IMR-90 (cell line): ENCODE measurements at regions not wholly inside any gene's neighbourhood (a gene's known extent, or its start where the extent isn't known, plus 50 kb on each side); places are given as distances from the start of the nearest gene placed in this dataset.

Experiments
- ATAC-seq: fragments of 200-7000 bp; cut with Tn5 transposase; 2 replicates; pipeline ENCODE4 v1.9.1; 2020; ENCODE audit warnings: low read depth, mild to moderate bottlenecking, moderate library complexity
- BruUV-seq: library from RNA; stranded (reverse); fragments of 400-500 nt; replicated peaks from 2 replicates; lab custom pipeline; 2021; lab: Mats Ljungman, UMichigan
- CTCF ChIA-PET: fragments of 300-600 bp; formaldehyde crosslinking; extraction: SDS; loops from one replicate; lab custom pipeline; 2021; ENCODE audit warnings: antibody characterized with exemption; lab: Yijun Ruan, JAX
- POLR2A ChIA-PET: fragments of 300-600 bp; sonication (Branson Sonifier 250); formaldehyde crosslinking; loops from one replicate; lab custom pipeline; 2022; ENCODE audit warnings: antibody characterized with exemption; ENCODE audit not compliant: unreplicated experiment; lab: Charles Lee
- DNase-seq: peaks from one replicate; pipeline ENCODE4 v3.0.0; 2013
- H2AFZ ChIP-seq: replicated peaks from 2 replicates; pipeline ENCODE3; 2013; ENCODE audit warnings: low read length, mild to moderate bottlenecking; ENCODE audit not compliant: poor library complexity
- H2AK5ac ChIP-seq: 2 replicates; pipeline ENCODE4 v1.6.1; 2013; ENCODE audit warnings: low read depth, low read length, inconsistent platforms
- H2AK9ac ChIP-seq: replicated peaks from 2 replicates; pipeline ENCODE3; 2013; ENCODE audit warnings: mild to moderate bottlenecking, low read depth, low read length, moderate library complexity; ENCODE audit not compliant: poor library complexity
- H2BK120ac ChIP-seq: 2 replicates; pipeline ENCODE4 v1.6.1; 2013; ENCODE audit warnings: low read depth, low read length, inconsistent platforms
- H2BK15ac ChIP-seq: 3 replicates; pipeline ENCODE4 v1.6.1; 2013; ENCODE audit warnings: low read depth, low read length, inconsistent platforms
- H2BK20ac ChIP-seq: 2 replicates; pipeline ENCODE4 v1.6.1; 2013; ENCODE audit warnings: low read depth, mild to moderate bottlenecking, inconsistent platforms, low read length, moderate library complexity
- H2BK5ac ChIP-seq: 2 replicates; pipeline ENCODE4 v1.6.1; 2013; ENCODE audit warnings: mild to moderate bottlenecking, low read depth, low read length, inconsistent platforms; ENCODE audit not compliant: poor library complexity, severe bottlenecking
- H3K14ac ChIP-seq: replicated peaks from 2 replicates; pipeline ENCODE4 v1.6.1; 2013; ENCODE audit warnings: low read depth, low read length, inconsistent platforms
- H3K18ac ChIP-seq: 2 replicates; pipeline ENCODE4 v1.6.1; 2013; ENCODE audit warnings: low read depth, low read length, control low read depth
- H3K23ac ChIP-seq: 2 replicates; pipeline ENCODE4 v1.6.1; 2013; ENCODE audit warnings: low read depth, low read length, inconsistent platforms
- H3K27ac ChIP-seq: 2 replicates; pipeline ENCODE4 v1.5.1; 2013; ENCODE audit warnings: mild to moderate bottlenecking, control low read depth, low read length; ENCODE audit not compliant: insufficient read depth
- H3K27me3 ChIP-seq: 2 replicates; pipeline ENCODE4 v1.6.1; 2013; ENCODE audit warnings: low read length; ENCODE audit not compliant: control insufficient read depth, insufficient read depth
- H3K36me3 ChIP-seq: 2 replicates; pipeline ENCODE4 v1.6.1; 2013; ENCODE audit warnings: low read length, mixed read lengths; ENCODE audit not compliant: control insufficient read depth, insufficient read depth
- H3K4ac ChIP-seq: 2 replicates; pipeline ENCODE4 v1.6.1; 2013; ENCODE audit warnings: low read depth, low read length, inconsistent platforms
- H3K4me1 ChIP-seq: 2 replicates; pipeline ENCODE4 v1.6.1; 2013; ENCODE audit warnings: low read length, mixed read lengths; ENCODE audit not compliant: control insufficient read depth, insufficient read depth
- H3K4me2 ChIP-seq: 2 replicates; pipeline ENCODE4 v1.6.1; 2013; ENCODE audit warnings: low read depth, mild to moderate bottlenecking, control low read depth, low read length, moderate library complexity
- H3K4me3 ChIP-seq: 2 replicates; pipeline ENCODE4 v1.5.1; 2013; ENCODE audit warnings: low read depth, mild to moderate bottlenecking, control low read depth, low read length, moderate library complexity; ENCODE audit not compliant: insufficient read depth
- H3K56ac ChIP-seq: 2 replicates; pipeline ENCODE4 v1.6.1; 2013; ENCODE audit warnings: low read length, inconsistent platforms; ENCODE audit not compliant: insufficient read depth; ENCODE audit errors: extremely low read depth
- H3K79me1 ChIP-seq, 2 experiments: 2 replicates each; pipeline ENCODE4 v1.6.1; 2013; ENCODE audit warnings: low read length in 2 of 2, inconsistent platforms in 1 of 2, low read depth in 1 of 2
- H3K9ac ChIP-seq: 2 replicates; pipeline ENCODE4 v1.6.1; 2013; ENCODE audit warnings: low read depth, low read length, control low read depth
- H3K9me1 ChIP-seq: 2 replicates; pipeline ENCODE4 v1.6.1; 2013; ENCODE audit warnings: low read length, inconsistent platforms; ENCODE audit not compliant: insufficient read depth
- H3K9me3 ChIP-seq: 2 replicates; pipeline ENCODE4 v1.6.1; 2013; ENCODE audit warnings: low read length; ENCODE audit not compliant: control insufficient read depth, insufficient read depth
- H4K20me1 ChIP-seq: 2 replicates; pipeline ENCODE4 v1.6.1; 2013; ENCODE audit warnings: low read length, inconsistent platforms; ENCODE audit not compliant: insufficient read depth
- H4K5ac ChIP-seq: 2 replicates; pipeline ENCODE4 v1.6.1; 2013; ENCODE audit warnings: mild to moderate bottlenecking, low read depth, low read length, control low read depth
- H4K8ac ChIP-seq, 2 experiments: 2 replicates each; pipeline ENCODE4 v1.6.1; 2013; ENCODE audit warnings: low read depth in 2 of 2, low read length in 2 of 2, control low read depth in 1 of 2, inconsistent platforms in 1 of 2
- H4K91ac ChIP-seq: 2 replicates; pipeline ENCODE4 v1.6.1; 2013; ENCODE audit warnings: low read depth, low read length, inconsistent platforms; ENCODE audit not compliant: insufficient read depth
- BHLHE40 ChIP-seq: fragments of 150-350 bp; IDR thresholded peaks from 2 replicates; pipeline ENCODE4 v1.6.1; 2016; ENCODE audit warnings: mild to moderate bottlenecking, low read depth, low read length
- CEBPB ChIP-seq: IDR thresholded peaks from 2 replicates; pipeline ENCODE4 v1.6.1; 2012; ENCODE audit warnings: low read depth, low read length, improper control_type of control experiment
- CHD1 ChIP-seq: IDR thresholded peaks from 2 replicates; pipeline ENCODE4 v1.6.1; 2012; ENCODE audit warnings: low read depth, low read length, improper control_type of control experiment
- NFE2L2 ChIP-seq: fragments of 150-350 bp; IDR thresholded peaks from 2 replicates; pipeline ENCODE4 v1.6.1; 2016; ENCODE audit warnings: low read depth, mild to moderate bottlenecking, low read length
- WGBS, 2 experiments: methylation state at CpG; one replicate each; pipeline versions ENCODE4 v1.1.5 to v1.1.7; 2013; ENCODE audit warnings: missing lambda C conversion rate in 2 of 2; ENCODE audit not compliant: insufficient read length in 1 of 2; ENCODE audit errors: extremely low coverage in 2 of 2; 5-methylcytosine and 5-hydroxymethylcytosine counted together
- dilution Hi-C: fragments of 300-500 bp; cut with HindIII; formaldehyde crosslinking; loops from one replicate; pipeline ENCODE4 v1.14.3; 2018; ENCODE audit warnings: low sequenced_read_pairs; ENCODE audit not compliant: unreplicated experiment
- in situ Hi-C: fragments of 300-500 bp; cut with MboI; formaldehyde crosslinking; loops from 3 replicates; pipeline ENCODE4 v1.14.3; 2019; ENCODE audit warnings: low sequenced_read_pairs, inconsistent platforms, mixed read lengths
- intact Hi-C: fragments of 100-400 bp; cut with micrococcal nuclease; formaldehyde crosslinking; loops from 2 replicates; pipeline ENCODE4 v1.10.0; 2022
- TF ChIP-seq, protein P1 (sequence below): conservative IDR thresholded peaks from 2 replicates; pipeline ENCODE4 v1.5.1; 2012; ENCODE audit warnings: mild to moderate bottlenecking, low read depth, low read length, improper control_type of control experiment
- TF ChIP-seq, protein P2 (sequence below): fragments of 150-350 bp; IDR thresholded peaks from 2 replicates; pipeline ENCODE4 v1.6.1; 2017; ENCODE audit warnings: mild to moderate bottlenecking, antibody characterized with exemption, low read length, low read depth
- TF ChIP-seq, protein P3 (sequence below): fragments of 150-350 bp; IDR thresholded peaks from 2 replicates; pipeline ENCODE4 v1.6.1; 2016; ENCODE audit warnings: low read depth, mild to moderate bottlenecking, low read length, moderate library complexity, borderline replicate concordance

DNA sequence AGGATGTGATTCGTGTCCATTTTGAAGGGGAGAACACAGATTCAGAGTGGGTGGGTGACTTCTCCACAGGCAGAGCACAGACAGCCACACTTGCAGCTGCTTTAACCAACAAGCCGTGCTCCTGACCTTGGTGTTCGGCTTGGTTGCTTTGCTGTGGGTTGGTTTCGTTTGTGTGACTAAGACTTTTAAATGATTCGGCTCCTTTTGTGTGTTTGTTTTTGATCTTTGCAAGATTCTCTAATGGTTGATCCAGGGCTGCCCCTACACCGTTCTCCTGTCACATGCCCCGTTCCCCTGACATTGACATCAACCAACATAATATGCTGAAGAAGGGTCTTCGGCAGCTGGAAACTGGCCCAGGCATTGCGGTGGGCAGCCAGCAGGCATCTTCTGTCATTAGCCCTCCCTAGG lies 95.9 kb upstream of the MBOAT2 start:
- Histone ChIP-seq H4K8ac (peak overlapping the region; percentile 31 to 90; a peak in 3 of 4 replicates), H3K27me3 (no peaks in the 10 kb centered on the region), H3K9me3 (no peaks in the 10 kb centered on the region), H3K4me2 (peak overlapping the region; percentile 45), H2AK9ac (peak overlapping the region; percentile 10), H3K18ac (peak overlapping the region; percentile 55), H4K5ac (peak overlapping the region; percentile 68), H2BK15ac (peak overlapping the region; percentile 81; the same call in 2 of the 3 replicates), H2AK5ac (no peak overlapping the region), H3K23ac (peak overlapping the region; percentile 92; the same call in 1 of the 2 replicates), H3K36me3 (no peaks in the 10 kb centered on the region), H2BK120ac (peak overlapping the region; percentile 97), H3K4me3 (no peak overlapping the region), H3K14ac (peak overlapping the region; percentile 96), H3K27ac (peak overlapping the region; percentile 35), H3K9me1 (peaks cover 16% of the 10 kb centered on the region), H3K4me1 (peaks cover 18% of the 10 kb centered on the region), H4K91ac (peak overlapping the region; percentile 83), H3K79me1 (no peaks in the 10 kb centered on the region; a peak in 1 of 4 replicates), H3K9ac (peak overlapping the region; percentile 46), H3K4ac (peak overlapping the region; percentile 91), H4K20me1 (no peaks in the 10 kb centered on the region), H3K56ac (peak overlapping the region; percentile 65; the same call in 1 of the 2 replicates), H2BK5ac (peak overlapping the region; percentile 86), H2BK20ac (peak overlapping the region; percentile 96), H2AFZ (peak overlapping the region; percentile 88)
- POLR2A ChIA-PET: interaction anchor here (0.7 kb wide), 1 partner anchor 95 kb away, joined by 3 read pairs; no protein-coding TSS in a partner anchor
- intact Hi-C loops (no loop called here), in situ Hi-C loops (no loop called here), dilution Hi-C loops (no loop called here)
- no CpG with 5 or more reads among the region's 9 CpGs for whole genome bisulfite sequencing, 2 experiments
- CTCF ChIA-PET: no interaction called here
- no TSS peak for BruUV-seq
- peak; percentile 80 for DNase-seq
- peak; percentile 76 for ATAC-seq
- no peak for TF ChIP-seq BHLHE40
- peak; percentile 28; the same call in 1 of the 2 replicates for TF ChIP-seq NFE2L2
- TF ChIP-seq CHD1: no peak
- TF ChIP-seq, protein P1, sequence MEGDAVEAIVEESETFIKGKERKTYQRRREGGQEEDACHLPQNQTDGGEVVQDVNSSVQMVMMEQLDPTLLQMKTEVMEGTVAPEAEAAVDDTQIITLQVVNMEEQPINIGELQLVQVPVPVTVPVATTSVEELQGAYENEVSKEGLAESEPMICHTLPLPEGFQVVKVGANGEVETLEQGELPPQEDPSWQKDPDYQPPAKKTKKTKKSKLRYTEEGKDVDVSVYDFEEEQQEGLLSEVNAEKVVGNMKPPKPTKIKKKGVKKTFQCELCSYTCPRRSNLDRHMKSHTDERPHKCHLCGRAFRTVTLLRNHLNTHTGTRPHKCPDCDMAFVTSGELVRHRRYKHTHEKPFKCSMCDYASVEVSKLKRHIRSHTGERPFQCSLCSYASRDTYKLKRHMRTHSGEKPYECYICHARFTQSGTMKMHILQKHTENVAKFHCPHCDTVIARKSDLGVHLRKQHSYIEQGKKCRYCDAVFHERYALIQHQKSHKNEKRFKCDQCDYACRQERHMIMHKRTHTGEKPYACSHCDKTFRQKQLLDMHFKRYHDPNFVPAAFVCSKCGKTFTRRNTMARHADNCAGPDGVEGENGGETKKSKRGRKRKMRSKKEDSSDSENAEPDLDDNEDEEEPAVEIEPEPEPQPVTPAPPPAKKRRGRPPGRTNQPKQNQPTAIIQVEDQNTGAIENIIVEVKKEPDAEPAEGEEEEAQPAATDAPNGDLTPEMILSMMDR: no peak
- TF ChIP-seq, protein P2, sequence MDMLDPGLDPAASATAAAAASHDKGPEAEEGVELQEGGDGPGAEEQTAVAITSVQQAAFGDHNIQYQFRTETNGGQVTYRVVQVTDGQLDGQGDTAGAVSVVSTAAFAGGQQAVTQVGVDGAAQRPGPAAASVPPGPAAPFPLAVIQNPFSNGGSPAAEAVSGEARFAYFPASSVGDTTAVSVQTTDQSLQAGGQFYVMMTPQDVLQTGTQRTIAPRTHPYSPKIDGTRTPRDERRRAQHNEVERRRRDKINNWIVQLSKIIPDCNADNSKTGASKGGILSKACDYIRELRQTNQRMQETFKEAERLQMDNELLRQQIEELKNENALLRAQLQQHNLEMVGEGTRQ: peak; percentile 31; the same call in 1 of the 2 replicates
- TF ChIP-seq, protein P3, sequence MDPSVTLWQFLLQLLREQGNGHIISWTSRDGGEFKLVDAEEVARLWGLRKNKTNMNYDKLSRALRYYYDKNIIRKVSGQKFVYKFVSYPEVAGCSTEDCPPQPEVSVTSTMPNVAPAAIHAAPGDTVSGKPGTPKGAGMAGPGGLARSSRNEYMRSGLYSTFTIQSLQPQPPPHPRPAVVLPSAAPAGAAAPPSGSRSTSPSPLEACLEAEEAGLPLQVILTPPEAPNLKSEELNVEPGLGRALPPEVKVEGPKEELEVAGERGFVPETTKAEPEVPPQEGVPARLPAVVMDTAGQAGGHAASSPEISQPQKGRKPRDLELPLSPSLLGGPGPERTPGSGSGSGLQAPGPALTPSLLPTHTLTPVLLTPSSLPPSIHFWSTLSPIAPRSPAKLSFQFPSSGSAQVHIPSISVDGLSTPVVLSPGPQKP: no peak
- TF ChIP-seq CEBPB: no peak
